H1 (cell line): ENCODE measurements at regions not wholly inside any gene's neighbourhood (a gene's known extent, or its start where the extent isn't known, plus 50 kb on each side); places are given as distances from the start of the nearest gene placed in this dataset.

Source experiments
- CBX8 ChIP-seq: fragments of 300-800, 300-1000 bp; sonication (generic); IDR thresholded peaks from 2 replicates; pipeline ENCODE4 v1.7.1; 2016; ENCODE audit warnings: low read depth, low read length, borderline replicate concordance
- HDAC6 ChIP-seq: IDR thresholded peaks from one replicate; pipeline ENCODE4 v1.7.1; 2012; ENCODE audit warnings: low read depth, mild to moderate bottlenecking, inconsistent platforms, low read length, moderate library complexity

- TF ChIP-seq CBX8: no peak
- TF ChIP-seq HDAC6: no peak
Observed at GRCh38 chr12:42977451-42978230, 388.1 kb upstream of the PRICKLE1 start (continued).
